Spleen (tissue), 11 donors: ENCODE measurements at regions not wholly inside any gene's neighbourhood (a gene's known extent, or its start where the extent isn't known, plus 50 kb on each side); places are given as distances from the start of the nearest gene placed in this dataset.

Experiments used
- DNase-seq: peaks from one replicate; pipeline ENCODE4 v3.0.0-alpha.2; 2020
- H3K27ac ChIP-seq, 8 donors: fragments of 200-600 bp; sonication (generic) in 7 of 8; 1 replicate in 4 of 8; 2 replicates in 4 of 8; pipeline versions ENCODE4 v1.5.0 to v1.8.0; 2016 to 2021; ENCODE audit warnings: inconsistent platforms in 4 of 8, mild to moderate bottlenecking in 4 of 8, moderate library complexity in 1 of 8
- H3K27me3 ChIP-seq, 7 donors: fragments of 200-600 bp; sonication (generic) in 6 of 7; replicated peaks in 1 of 7; 1 replicate in 4 of 7; 2 replicates in 3 of 7; pipeline versions ENCODE4 v1.5.0 to v1.8.0; 2016 to 2021; ENCODE audit warnings: inconsistent platforms in 3 of 7, mild to moderate bottlenecking in 1 of 7
- H3K36me3 ChIP-seq, 6 donors: fragments of 200-600 bp; sonication (generic) in 5 of 6; 1 replicate in 4 of 6; 2 replicates in 2 of 6; pipeline versions ENCODE4 v1.5.0 to v1.8.0; 2016 to 2021; ENCODE audit warnings: inconsistent platforms in 2 of 6
- H3K4me1 ChIP-seq, 6 donors: fragments of 200-600 bp; sonication (generic) in 5 of 6; 1 replicate in 3 of 6; 2 replicates in 3 of 6; pipeline versions ENCODE4 v1.5.0 to v1.8.0; 2016 to 2021; ENCODE audit warnings: inconsistent platforms in 3 of 6
- H3K4me3 ChIP-seq, 8 donors: fragments of 200-600 bp; sonication (generic) in 7 of 8; 1 replicate in 4 of 8; 2 replicates in 4 of 8; pipeline versions ENCODE4 v1.5.0 to v1.8.0; 2016 to 2021; ENCODE audit warnings: inconsistent platforms in 4 of 8, mild to moderate bottlenecking in 4 of 8, moderate library complexity in 2 of 8
- H3K9me3 ChIP-seq, 8 donors: fragments of 200-600 bp; sonication (generic) in 7 of 8; 1 replicate in 4 of 8; 2 replicates in 4 of 8; pipeline versions ENCODE4 v1.5.0 to v1.8.0; 2016 to 2021; ENCODE audit warnings: inconsistent platforms in 4 of 8
- CTCF ChIP-seq, 11 experiments: fragments of 200-600 bp in 7 of 11; fragments of 450-650 bp in 4 of 11; sonication (generic) in 4 of 11; IDR thresholded peaks in 8 of 11; conservative IDR thresholded peaks in 3 of 11; 1 replicate in 7 of 11; 2 replicates in 4 of 11; pipeline versions ENCODE4 v1.4.0 to v1.8.0; 2016 to 2021; ENCODE audit warnings: antibody characterized with exemption in 11 of 11, inconsistent platforms in 4 of 11, mild to moderate bottlenecking in 1 of 11
- POLR2A ChIP-seq, 3 donors: fragments of 450-650 bp; IDR thresholded peaks; one replicate each; pipeline ENCODE4 v1.5.1; 2017; ENCODE audit warnings: antibody characterized with exemption in 3 of 3, mild to moderate bottlenecking in 1 of 3
- POLR2AphosphoS5 ChIP-seq, 3 donors: sonication (generic); formaldehyde crosslinking; IDR thresholded peaks; one replicate each; pipeline ENCODE4 v1.5.1; 2017; ENCODE audit warnings: antibody characterized with exemption in 3 of 3
- WGBS, 5 donors: extraction: QIAGEN DNeasy Blood & Tissue Kit in 3 of 5; methylation state at CpG; one replicate each; pipeline versions ENCODE4 v1.1.5 to v1.1.7; 2013 to 2018; 5-methylcytosine and 5-hydroxymethylcytosine counted together
- intact Hi-C: fragments of 100-400 bp; cut with DNase I; formaldehyde crosslinking; loops from one replicate; pipeline ENCODE4 v1.15.0; 2023; ENCODE audit warnings: low total_unique reads
- donor health status: healthy with polysubstance abuse.
- donor health status: DM: no; HTN: no; CAD: no; lungs with moderate emphysema.
- donor health status: DM: no; HTN: no; CAD: no.
- donor health status: Bipolar disorder and iron deficiency.
- donor health status: healthy.
- donor health status: DM: no; HTN: no; CAD: no.
- donor health status: DM: yes; HTN: yes; CAD: no.

- 70 to 88% (median 84%) methylated on average over 5 of the region's 5 CpGs for WGBS, 5 donors
- Histone ChIP-seq H3K4me3 (no peak overlapping the region), H3K9me3 (no peaks in the 10 kb centered on the region), H3K27me3 (peaks cover 0 to 62% (median 3%) of the 10 kb centered on the region in 7 donors), H3K4me1 (no peaks in the 10 kb centered on the region), H3K36me3 (no peaks in the 10 kb centered on the region), H3K27ac (no peak overlapping the region)
- TF ChIP-seq POLR2AphosphoS5 (IDR thresholded peaks at IDR 0.05) = no peak
- no peak for TF ChIP-seq POLR2A (IDR thresholded peaks at IDR 0.05)
- TF ChIP-seq CTCF (IDR thresholded peaks at IDR 0.05 in 8 of 11, conservative IDR thresholded peaks at IDR 0.05 in 3 of 11) = no peak
- no peak for DNase-seq
- intact Hi-C loops = no loop called here
Observed at GRCh38 chr1:114209971-114210370, 56.3 kb upstream of the SYT6 start.

- WGBS, 5 donors = 69 to 84% (median 81%) methylated on average over 4 of the region's 4 CpGs
Observed at GRCh38 chr1:114208714-114209113, 55.0 kb upstream of the SYT6 start.

DNA sequence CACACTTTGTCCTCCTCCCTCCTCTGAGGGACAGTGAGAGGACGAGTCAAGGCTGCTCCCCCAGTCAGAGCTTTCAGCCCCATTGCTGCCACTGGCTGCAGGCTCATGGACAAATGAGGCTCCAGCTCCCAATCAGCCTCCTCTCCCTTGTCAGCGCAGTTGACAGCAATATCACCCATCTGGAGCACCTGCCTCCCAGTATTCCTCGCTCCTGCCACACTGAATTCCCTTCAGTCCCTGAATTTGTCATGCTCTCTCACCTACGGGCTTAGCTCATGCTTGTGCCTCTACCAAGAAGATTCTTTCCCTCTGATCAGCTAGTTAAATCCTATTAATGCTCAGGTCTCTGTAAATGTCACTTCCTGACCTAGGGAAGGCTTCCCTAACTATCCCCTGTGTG, 54.4 kb upstream of the SYT6 start:
- Histone ChIP-seq H3K27me3 (peaks cover 0 to 69% (median 3%) of the 10 kb centered on the region in 7 donors), H3K36me3 (no peaks in the 10 kb centered on the region), H3K27ac (no peak overlapping the region), H3K9me3 (no peaks in the 10 kb centered on the region), H3K4me3 (no peak overlapping the region), H3K4me1 (no peaks in the 10 kb centered on the region)
- DNase-seq = no peak
- intact Hi-C loops = no loop called here
- WGBS, 5 donors = 69 to 83% (median 80%) methylated on average over 4 of the region's 4 CpGs
- no peak for TF ChIP-seq CTCF (IDR thresholded peaks at IDR 0.05 in 8 of 11, conservative IDR thresholded peaks at IDR 0.05 in 3 of 11)
- no peak for TF ChIP-seq POLR2AphosphoS5 (IDR thresholded peaks at IDR 0.05)

More at GRCh38 chr1:114208714-114209113, 55.0 kb upstream of the SYT6 start:
- H3K4me1 ChIP-seq = no peaks in the 10 kb centered on the region
- H3K4me3 ChIP-seq = no peak overlapping the region
- peaks cover 0 to 63% (median 3%) of the 10 kb centered on the region in 7 donors for H3K27me3 ChIP-seq
- no peak overlapping the region for H3K27ac ChIP-seq
- H3K9me3 ChIP-seq = no peaks in the 10 kb centered on the region
- DNase-seq = no peak
- intact Hi-C loops = no loop called here
- H3K36me3 ChIP-seq = no peaks in the 10 kb centered on the region
- TF ChIP-seq POLR2A (IDR thresholded peaks at IDR 0.05) (no peak), CTCF (IDR thresholded peaks at IDR 0.05 in 8 of 11, conservative IDR thresholded peaks at IDR 0.05 in 3 of 11) (no peak), POLR2AphosphoS5 (IDR thresholded peaks at IDR 0.05) (no peak)

GRCh38 chr1:114207635-114208034, 54.0 kb upstream of the SYT6 start:
- no peaks in the 10 kb centered on the region for H3K4me1 ChIP-seq
- no peak for DNase-seq
- no peak overlapping the region for H3K27ac ChIP-seq
- WGBS, 5 donors = 20 to 55% (median 35%) methylated on average over 9 to 11 of the region's 11 CpGs
- H3K4me3 ChIP-seq = no peak overlapping the region
- TF ChIP-seq CTCF (IDR thresholded peaks at IDR 0.05 in 8 of 11, conservative IDR thresholded peaks at IDR 0.05 in 3 of 11) (no peak), POLR2A (IDR thresholded peaks at IDR 0.05) (no peak), POLR2AphosphoS5 (IDR thresholded peaks at IDR 0.05) (no peak)
- no peaks in the 10 kb centered on the region for H3K9me3 ChIP-seq
- H3K36me3 ChIP-seq = no peaks in the 10 kb centered on the region
- H3K27me3 ChIP-seq = peaks cover 0 to 71% (median 3%) of the 10 kb centered on the region in 7 donors
- intact Hi-C loops = no loop called here
